Femur (tissue), 1 donor: ENCODE measurements at regions not wholly inside any gene's neighbourhood (a gene's known extent, or its start where the extent isn't known, plus 50 kb on each side); places are given as distances from the start of the nearest gene placed in this dataset.
A peak's percentile ranks its signal among the peaks of the same experiment; 100 is the strongest.

Source experiments
- DNase-seq: peaks from one replicate; pipeline ENCODE4 v3.0.0-alpha.2; 2017

DNA sequence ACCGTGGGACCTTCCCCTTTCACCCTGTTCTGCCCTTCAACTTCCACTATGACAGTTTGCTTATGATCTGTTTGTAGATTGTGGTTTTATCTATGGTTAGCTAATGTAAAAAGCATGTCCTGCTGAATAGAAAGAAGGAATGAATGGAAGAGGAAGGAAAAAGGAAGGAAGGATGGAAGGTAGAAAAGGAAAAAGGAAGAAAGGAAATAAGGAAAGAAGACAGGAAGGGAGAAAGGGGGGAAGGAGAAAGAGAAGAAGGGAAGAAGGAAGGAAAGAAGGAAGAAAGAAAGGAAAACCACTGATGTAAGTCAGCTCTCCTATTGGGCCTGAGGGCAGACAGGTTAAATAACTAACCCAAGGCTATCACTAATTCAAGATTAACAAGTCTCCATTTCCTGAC, 319.1 kb upstream of the KLF3 start:
- no peak for DNase-seq

- no peak for DNase-seq
Measured at GRCh38 chr4:38347251-38347650, 316.7 kb upstream of the KLF3 start.

DNA sequence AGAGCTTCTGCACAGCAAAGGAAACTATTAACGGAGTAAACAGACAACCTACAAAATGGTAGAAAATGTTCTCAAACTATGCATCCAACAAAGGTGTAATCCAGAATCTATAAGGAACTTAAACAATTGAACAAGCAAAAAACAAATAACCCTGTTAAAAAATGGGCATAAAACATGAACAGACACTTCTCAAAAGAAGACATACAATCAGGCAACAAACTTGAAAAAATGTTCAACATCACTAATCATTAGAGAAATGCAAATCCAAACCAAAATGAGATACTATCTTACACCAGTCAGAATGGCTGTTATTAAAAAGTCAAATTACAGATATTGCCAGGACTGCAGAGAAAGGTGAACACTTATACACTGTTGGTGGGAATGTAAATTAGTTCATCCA, 309.6 kb upstream of the KLF3 start:
- DNase-seq = no peak

DNA sequence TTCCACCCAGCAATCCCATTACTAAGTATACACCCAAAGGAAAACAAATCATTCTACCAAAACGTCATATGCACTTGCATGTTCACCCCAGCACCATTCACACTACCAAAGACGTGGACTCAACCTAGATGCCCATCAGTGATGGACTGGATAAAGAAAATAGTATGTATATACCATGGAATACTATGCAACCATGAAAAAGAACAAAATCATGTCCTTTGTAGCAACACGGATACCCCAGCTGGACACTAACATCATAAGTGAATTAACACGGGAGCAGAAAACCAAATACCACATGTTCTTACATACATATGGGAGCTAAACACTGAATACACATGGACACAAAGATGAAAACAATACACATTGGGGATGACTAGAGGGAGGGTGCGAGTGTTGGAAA, 309.1 kb upstream of the KLF3 start:
- no peak for DNase-seq

- no peak for DNase-seq
Measured at GRCh38 chr4:38356686-38357085, 307.3 kb upstream of the KLF3 start.

DNA sequence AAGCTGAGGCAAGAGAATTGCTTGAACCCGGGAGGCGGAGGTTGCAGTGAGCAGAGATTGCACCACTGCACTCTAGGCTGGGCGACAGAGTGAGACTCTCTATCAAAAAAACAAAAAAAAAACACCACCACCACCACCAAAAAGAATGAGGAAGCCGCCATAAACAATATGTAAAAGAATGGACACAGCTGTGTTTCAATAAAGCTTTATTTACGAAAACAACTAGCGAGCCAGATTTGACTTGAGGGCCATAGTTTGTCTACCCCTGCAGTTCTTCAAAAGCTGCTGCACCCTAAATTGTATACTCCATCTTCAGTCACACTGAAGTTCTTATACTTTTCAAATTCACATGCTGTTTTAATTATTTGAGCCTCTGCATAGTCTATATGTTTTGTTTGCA, 306.5 kb upstream of the KLF3 start:
- DNase-seq = no peak

DNA sequence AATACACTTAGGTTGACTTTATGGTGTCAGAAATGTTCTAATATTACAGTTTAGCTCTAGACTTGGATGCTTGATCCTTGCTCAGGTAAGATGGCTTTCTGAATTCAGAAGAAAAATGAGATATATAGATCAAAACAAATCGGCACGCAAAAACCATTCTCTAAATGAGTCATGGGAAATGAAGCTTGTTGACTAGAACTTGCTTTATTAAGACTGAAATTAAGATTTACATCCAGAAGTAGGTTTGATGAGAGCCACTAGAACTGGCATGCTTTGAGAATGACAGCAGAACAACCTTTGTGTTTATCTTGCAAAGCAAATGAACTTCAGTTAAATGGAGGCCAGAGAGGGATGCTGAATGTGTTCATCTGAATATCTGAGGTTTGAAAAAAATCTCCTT, 304.9 kb upstream of the KLF3 start:
- no peak for DNase-seq

DNA sequence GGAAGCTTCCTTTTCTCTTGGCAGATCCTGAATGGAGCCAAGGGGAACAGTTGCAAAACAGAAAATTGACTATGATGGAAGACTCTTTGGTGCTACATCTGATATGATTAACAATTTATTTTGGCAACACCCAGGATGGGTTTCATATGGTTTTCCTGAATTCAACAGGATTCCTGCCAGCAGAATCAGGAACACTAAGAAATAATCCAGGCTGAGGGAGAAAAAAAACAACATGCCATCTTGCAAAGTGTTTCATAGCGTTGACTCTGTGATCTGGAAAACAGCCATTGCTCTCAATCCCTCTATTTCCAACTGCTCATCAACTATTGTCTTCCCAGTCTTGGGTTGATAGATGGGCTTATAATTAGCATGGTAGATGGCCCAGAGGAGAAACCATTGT, 303.8 kb upstream of the KLF3 start:
- no peak for DNase-seq

DNA sequence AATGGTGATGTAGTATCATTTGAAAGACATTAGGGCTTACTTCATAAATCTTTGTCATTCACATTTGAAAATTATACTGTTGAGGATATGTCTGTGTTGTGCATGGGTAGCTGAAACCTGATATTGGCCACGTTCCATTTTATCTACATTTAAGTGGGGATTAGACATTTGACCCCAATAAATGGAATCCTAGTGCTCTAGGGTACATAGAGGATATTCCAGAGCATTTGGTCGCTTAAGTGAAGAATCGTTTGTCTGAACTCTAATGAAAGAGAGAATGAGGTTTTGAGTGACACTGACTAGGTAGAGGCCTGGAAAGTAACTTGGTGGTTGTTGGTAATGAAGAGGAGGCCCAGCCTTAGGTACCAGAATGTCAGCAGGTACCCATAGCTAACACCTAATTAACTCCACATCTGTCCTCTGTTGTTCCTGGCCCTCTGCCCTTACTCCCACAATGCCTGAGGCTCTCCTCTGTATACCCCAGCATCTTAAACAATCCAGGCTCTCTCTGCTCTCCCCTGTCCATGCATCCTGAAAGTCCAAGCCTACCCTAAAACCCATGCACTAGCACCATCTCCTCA, 299.5 kb upstream of the KLF3 start:
- no peak for DNase-seq

DNA sequence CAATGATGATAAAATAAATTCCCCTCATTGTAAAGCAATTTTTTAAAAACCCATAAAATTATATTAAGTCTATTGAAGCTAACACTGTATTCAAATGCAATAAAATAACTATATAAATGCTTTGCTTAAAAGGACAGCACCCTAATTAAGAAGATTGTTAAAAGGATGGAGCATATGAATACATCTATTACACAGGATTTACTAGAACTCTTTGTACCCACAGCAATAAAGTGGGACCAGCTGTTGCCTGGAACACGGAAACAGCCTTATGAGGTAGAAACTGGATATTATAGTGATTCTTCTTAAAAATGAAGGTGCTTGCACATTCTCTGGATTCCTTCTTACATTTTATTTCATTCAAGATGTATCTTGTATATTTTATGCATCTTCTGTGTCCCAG, 298.7 kb upstream of the KLF3 start:
- DNase-seq = no peak

DNA sequence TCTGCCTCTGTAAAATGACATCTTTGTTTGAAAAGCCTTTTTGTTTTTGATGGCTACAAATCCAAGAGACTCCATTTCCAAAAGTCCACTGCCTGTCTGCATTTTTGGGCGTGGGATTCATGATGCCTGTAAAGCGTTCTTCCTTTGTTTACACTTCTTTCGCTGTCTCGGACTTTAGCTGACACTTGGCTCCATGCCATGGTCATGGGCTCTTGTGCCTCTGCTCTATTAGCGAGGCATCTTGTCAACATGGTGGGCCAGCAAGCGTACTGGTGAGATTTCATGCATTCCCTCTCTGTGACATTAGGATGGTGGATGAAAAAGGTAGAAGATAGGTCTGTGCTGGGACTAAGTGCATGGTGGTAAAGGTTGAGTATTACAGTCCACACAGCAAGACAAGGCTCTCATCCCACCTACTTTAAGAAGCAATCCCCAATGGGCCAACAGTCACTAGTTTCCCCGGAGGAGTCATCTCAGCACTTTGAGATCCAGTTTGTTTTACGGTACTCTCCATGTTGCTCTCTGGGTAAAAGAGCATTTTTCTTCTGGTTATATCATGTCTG, 298.2 kb upstream of the KLF3 start:
- no peak for DNase-seq

- peak; percentile 65 for DNase-seq
Measured at GRCh38 chr4:38366456-38366855, 297.5 kb upstream of the KLF3 start.

DNA sequence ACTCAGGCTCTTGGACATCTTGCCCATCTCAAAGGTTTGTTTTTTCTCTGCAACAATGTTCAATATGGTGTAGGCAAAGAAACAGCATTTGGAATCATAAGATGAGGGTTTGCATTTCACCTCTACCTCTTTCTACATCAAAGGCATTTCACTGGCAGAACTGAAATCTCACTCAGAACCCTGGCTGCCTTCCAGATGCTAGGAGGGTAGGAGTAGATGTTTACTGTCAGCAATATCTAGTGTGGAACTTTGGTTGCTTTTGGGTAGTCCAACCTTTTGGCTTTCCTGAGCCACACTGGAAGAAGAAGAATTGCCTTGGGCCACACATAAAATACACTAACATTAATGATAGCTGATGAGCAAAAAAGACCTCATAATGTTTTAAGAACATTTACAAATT, 297.0 kb upstream of the KLF3 start:
- DNase-seq = no peak

DNA sequence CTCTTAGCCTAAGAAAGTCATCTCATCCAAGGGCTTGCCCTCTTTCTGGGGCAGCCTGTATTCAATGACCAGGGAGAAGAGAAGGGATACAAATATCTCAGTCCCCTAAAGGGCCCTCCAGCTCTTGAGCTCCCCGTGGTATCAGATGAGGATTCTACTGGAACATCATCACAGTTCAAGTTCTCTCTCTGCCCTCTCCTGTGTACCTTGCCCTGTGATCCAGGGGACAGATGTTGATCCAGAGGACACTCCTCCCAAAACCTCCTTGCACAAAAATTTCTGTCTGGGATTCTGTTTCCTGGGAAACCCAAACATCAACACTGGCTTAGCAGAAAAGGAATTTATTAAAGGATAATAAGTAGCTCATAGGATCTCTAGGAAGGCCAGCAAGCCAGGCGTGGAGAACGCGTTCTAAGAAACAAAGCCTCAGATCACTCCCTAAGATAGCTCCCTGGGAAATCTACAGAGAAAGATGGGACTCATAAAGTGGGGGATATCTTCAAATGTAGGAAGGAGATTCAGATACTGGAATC, 296.3 kb upstream of the KLF3 start:
- peak; percentile 42 for DNase-seq

- no peak for DNase-seq
Measured at GRCh38 chr4:38368613-38369012, 295.4 kb upstream of the KLF3 start.

- DNase-seq = no peak
Measured at GRCh38 chr4:38371391-38371851, 292.6 kb upstream of the KLF3 start.

DNA sequence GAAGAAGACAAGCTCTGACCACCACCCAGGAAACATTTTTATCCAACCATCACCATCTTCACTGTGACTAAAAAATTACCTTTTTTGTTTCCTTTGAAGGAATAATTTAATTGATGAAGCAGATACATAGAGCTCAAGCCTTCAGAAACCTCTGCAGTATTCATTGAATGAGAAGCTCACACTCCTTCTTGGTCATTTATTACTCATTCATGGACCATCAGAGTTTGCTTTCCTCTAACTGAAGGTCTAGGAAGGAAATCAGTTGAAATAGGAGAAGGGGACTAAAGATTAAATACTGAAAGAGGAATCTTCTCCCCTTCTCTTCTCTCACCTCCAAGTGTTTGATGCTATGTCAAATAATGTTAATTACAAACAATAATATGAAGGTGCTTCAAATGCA, 290.6 kb upstream of the KLF3 start:
- DNase-seq = no peak

GRCh38 chr4:38377195-38377594, 286.8 kb upstream of the KLF3 start:
- DNase-seq = no peak

- no peak for DNase-seq
Measured at GRCh38 chr4:38378478-38378877, 285.5 kb upstream of the KLF3 start.

DNA sequence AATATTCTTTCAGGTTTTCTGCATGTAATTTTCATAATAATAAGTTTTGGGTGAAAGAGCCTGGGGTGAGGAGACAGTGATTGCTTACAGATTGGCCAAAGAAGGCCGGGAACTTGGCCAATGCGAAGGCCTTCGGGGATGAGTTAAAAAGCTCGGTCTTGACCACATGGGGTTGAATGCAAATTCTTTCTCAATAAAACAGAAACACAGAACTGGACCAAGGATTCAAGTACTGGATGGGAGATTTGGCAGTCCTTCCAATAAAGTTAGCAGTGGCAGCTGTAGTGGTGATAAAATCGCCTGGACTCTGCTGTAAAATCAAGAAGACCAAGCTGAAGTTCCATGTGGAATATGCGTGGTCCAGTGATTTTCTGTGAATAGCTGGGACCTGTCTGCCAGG, 282.2 kb upstream of the KLF3 start:
- DNase-seq = peak; percentile 74

DNA sequence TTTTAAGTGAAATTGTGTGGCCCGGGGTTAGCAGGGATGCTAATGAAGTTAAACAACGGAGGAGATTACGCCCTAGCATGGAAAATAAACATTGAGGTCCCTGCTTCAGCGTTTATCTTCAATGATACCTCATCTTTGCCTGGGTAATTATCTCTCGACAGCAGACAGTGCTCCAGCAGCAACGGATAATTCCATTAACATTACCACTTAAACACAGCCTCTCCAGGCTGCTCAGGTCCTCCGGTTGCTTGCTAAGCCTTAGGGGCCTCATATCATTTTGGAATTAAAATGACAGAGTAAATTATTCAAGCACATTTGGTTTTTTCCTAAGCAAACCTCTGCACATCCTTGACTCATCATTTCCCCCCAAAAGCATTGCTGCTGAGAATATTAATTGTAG, 281.5 kb upstream of the KLF3 start:
- DNase-seq = no peak

DNA sequence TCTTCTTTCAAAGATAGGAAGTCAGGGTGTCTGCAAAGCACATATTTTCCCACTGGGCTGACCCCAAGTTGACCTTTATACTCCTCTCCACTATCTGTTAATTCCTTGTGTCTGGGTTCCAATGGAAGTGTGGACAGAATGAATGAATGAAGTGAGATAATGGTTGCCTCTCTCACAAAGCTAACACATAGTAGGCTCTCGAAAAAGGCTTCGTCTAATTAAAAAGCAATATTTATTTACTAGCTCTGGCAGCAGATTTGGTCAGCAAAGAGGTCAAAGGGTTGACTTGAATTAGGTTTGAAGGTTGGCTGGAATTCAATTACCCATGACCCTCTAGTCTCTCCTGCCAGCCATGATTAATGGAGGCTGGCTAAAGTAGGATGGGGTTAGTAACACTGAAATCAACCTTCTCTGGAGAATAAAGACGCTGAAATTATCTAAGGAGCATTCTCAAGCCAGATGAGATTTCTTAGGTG, 280.3 kb upstream of the KLF3 start:
- DNase-seq = no peak

DNA sequence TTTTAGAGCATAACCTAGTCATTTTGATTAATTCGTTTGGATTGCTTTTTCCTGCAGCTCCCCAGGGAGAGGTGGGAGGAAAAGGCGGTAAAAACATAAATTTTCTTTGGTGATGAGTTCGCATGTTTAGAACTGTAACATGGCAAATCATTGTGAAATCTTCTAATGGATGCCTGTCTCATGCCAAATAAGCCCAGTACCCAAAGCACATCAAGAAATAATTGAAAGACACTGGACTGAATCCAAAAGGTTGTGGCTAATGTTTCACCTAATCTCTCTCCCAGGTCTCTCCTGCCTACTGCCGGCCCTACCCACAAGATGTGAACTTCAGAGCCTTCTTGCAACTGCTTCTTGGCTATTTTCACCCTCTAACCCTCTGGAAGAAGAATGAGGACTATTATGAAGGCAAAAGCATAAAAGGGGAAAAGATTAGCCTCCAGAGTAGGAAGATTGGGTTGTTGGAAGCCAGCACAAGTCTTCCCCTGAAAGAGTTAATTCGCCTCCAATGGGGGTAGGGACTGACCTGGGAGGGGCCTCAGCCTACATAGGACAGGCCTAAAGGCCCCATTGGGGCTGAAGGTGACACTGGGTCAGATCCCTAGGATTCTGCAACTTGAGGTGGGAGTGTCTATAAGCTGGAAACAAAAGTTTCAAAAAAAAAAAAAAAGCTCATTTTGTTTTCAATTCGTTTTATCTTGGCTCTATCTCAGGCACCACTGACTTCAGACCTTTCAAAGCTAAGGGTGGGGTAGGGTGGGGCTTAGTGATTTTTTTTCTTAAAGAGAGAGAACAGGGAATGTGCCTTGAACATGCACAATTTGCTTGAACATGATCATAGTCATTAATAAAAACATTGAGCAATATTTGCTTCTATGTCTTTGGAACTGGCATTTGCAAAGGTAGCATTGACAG, 278.6 kb upstream of the KLF3 start:
- DNase-seq = no peak

DNA sequence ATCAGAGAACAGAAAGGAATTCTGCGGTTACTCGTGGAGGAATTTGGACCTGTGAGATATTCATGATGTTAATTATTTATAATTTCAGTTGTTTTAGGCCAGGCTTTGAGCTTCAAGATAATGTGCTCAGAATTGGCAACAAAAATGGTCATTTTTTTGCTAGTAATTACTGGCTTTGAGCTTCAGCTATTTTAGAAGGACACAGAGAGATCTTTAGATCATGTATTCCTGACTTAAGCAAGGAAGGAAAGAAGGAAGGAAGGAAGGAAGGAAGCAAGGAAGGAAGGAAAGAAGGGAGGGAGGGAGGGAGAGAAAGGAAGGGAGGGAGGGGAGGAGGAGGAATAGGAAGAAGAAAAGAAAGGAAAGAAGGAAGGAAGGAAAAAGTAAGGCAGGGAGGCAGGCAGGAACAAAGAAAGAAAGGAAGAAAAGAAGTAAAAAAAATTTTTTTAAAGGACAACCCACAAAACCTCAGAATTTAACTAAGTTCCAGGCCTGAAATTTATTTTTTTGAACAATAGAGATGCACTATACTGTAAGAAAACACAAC, 277.9 kb upstream of the KLF3 start:
- no peak for DNase-seq
